ENCODE measurements at regions not wholly inside any gene's neighbourhood (a gene's known extent, or its start where the extent isn't known, plus 50 kb on each side); places are given as distances from the start of the nearest gene placed in this dataset.
"Not testable (repeated sequence)": the region's sequence is repeated elsewhere in the genome, so short reads cannot be mapped to it uniquely, and the experiment has no call there.

DNA sequence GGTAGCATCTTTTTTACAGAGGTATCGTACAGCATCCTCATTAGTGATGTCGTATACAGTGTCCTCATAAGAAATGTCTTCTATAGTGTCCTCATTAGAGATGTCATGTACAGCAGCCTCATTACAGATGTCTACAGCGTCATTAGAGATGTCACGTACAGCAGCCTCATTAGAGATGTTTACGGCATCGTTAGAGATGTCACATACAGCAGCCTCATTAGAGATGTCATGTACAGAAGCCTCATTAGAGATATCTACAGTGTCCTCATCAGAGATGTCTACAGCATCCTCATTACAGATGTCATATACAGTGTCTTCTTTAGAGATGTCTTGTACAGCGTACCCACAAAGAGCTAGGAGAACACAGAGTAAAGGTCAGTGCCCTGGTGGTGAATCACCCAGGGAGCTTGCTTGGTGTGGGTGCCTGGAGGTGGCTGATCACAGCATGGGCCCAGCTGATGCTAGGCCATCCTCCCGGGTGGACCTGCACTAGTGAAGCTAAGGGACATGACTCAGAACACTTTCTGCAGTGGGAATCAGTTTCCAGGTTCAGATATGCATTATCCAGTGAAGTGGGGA is 109.2 kb downstream of the IGLL1 start:
- intact Hi-C loops (cut with DNase I; ENCODE audit: low total_unique reads) = no loop called here
- H3K27ac ChIP-seq = no peak overlapping the region
- no peaks in the 10 kb centered on the region for H3K27me3 ChIP-seq
- H3K36me3 ChIP-seq = no peaks in the 10 kb centered on the region
- no peaks in the 10 kb centered on the region for H3K9me3 ChIP-seq
- no peak for DNase-seq
- H3K4me3 ChIP-seq = no peak overlapping the region
- TF ChIP-seq, protein P1, sequence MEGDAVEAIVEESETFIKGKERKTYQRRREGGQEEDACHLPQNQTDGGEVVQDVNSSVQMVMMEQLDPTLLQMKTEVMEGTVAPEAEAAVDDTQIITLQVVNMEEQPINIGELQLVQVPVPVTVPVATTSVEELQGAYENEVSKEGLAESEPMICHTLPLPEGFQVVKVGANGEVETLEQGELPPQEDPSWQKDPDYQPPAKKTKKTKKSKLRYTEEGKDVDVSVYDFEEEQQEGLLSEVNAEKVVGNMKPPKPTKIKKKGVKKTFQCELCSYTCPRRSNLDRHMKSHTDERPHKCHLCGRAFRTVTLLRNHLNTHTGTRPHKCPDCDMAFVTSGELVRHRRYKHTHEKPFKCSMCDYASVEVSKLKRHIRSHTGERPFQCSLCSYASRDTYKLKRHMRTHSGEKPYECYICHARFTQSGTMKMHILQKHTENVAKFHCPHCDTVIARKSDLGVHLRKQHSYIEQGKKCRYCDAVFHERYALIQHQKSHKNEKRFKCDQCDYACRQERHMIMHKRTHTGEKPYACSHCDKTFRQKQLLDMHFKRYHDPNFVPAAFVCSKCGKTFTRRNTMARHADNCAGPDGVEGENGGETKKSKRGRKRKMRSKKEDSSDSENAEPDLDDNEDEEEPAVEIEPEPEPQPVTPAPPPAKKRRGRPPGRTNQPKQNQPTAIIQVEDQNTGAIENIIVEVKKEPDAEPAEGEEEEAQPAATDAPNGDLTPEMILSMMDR (IDR thresholded peaks at IDR 0.05) = no peak
- no peaks in the 10 kb centered on the region for H3K4me1 ChIP-seq

DNA sequence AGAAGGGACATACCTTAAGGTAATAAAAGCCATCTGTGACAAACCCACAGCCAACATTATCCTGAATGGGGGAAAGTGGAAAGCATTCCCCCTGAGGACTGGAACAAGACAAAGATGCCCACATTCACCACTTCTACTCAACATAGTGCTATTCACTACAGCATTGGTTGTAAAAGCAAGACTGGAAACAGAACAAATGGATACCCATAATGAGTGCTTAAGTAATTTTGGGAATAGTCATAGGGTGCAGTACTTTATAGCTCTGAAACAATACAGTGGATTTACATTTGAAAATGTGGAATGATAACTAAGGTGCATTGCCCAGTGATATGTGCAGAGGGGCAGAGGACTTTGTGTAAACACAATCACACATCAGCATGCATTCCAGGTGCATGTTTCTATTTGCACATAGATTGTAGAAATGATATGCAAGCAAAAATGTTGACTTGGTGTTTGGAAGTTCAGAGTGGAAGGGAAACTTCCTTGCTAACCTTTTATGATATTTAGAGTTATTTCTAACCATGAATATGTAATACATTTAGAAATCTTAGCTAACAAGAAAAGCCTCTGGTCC is 112.3 kb downstream of the IGLL1 start:
- H3K9me3 ChIP-seq = no peaks in the 10 kb centered on the region
- intact Hi-C loops (cut with DNase I; ENCODE audit: low total_unique reads) = no loop called here
- H3K27ac ChIP-seq = no peak overlapping the region
- no peaks in the 10 kb centered on the region for H3K4me1 ChIP-seq
- no peaks in the 10 kb centered on the region for H3K27me3 ChIP-seq
- DNase-seq = no peak
- TF ChIP-seq, protein P1 (IDR thresholded peaks at IDR 0.05) = no peak
- H3K36me3 ChIP-seq = no peaks in the 10 kb centered on the region
- no peak overlapping the region for H3K4me3 ChIP-seq

DNA sequence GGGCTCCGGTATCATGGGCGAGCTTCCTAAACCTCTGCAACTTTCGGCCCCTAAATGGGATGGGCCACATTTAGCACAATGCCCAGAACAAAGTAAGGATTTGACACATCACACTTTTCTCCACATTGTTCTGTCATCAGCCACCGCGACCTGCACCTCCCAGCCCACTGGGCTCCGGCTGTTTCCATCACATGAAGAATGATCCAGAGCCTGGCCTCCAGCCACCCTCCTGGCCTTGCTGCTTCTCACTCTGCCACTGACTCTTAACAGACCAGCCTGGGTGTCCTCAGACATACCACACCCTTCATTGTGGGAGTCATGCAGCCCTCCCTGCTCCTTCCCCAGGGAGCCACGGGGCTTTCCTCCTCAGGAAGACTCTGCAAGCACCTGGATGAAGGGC is 113.7 kb downstream of the IGLL1 start:
- Histone ChIP-seq H3K4me1 (no peaks in the 10 kb centered on the region), H3K9me3 (no peaks in the 10 kb centered on the region), H3K36me3 (no peaks in the 10 kb centered on the region), H3K27ac (no peak overlapping the region), H3K27me3 (no peaks in the 10 kb centered on the region), H3K4me3 (no peak overlapping the region)
- intact Hi-C loops (cut with DNase I; ENCODE audit: low total_unique reads) = no loop called here
- DNase-seq = no peak
- TF ChIP-seq, protein P1 (IDR thresholded peaks at IDR 0.05) = no peak

DNA sequence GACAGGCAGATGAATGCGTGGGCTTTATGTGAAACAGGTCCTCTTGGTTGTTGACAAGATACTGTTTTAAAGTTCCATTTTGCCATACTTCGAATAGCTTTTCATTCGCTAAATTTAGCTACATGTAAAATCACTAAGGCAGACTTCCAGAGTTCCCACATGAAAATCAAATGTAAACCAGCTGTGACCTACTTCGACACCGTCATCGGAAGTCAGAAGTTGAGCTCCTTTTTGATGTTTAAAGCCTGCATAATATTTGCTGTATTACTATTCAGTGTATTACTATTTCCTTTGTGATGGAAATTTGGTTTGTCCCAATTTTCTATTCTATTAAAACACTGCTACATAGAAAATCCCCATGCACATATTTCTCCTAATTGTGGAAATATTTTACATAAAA is 115.3 kb downstream of the IGLL1 start:
- H3K4me3 ChIP-seq; DNase-seq; intact Hi-C loops (cut with DNase I; ENCODE audit: low total_unique reads): not testable (repeated sequence)

DNA sequence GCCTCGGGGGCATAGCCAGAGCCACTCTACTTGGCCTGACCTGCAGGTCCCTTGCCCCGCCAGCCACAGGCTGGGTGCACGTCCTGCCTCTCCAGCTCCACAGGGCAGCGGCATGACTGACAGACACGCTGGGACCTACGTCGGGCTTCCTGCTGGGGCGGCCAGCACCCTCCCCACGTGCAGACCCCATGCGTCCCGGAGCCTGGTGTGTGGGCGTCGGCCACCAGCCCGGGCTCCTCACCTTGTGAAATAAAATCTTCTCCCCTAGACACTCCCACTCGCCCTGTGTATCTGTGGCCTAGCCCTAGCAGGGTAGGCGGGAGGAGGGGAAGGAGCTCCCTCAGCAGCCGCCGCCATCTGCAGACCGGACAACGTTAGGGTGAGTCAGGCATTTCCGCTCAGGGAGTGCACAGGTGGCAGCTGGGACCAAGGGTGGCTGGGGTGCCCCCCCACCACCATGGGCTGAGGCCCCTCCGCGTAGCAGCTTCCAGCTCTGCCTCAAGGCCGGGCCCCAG is 119.5 kb downstream of the IGLL1 start:
- H3K4me1 ChIP-seq; H3K36me3 ChIP-seq; H3K4me3 ChIP-seq; H3K27ac ChIP-seq; H3K9me3 ChIP-seq; intact Hi-C loops (cut with DNase I; ENCODE audit: low total_unique reads); DNase-seq: not testable (repeated sequence)
- H3K27me3 ChIP-seq = peaks cover 0 to 43% of the 10 kb centered on the region in 2 donors

More for the DNA sequence above, 115.3 kb downstream of the IGLL1 start:
- not testable (repeated sequence) for H3K27me3 ChIP-seq, H3K9me3 ChIP-seq, H3K4me1 ChIP-seq, H3K27ac ChIP-seq, H3K36me3 ChIP-seq

DNA sequence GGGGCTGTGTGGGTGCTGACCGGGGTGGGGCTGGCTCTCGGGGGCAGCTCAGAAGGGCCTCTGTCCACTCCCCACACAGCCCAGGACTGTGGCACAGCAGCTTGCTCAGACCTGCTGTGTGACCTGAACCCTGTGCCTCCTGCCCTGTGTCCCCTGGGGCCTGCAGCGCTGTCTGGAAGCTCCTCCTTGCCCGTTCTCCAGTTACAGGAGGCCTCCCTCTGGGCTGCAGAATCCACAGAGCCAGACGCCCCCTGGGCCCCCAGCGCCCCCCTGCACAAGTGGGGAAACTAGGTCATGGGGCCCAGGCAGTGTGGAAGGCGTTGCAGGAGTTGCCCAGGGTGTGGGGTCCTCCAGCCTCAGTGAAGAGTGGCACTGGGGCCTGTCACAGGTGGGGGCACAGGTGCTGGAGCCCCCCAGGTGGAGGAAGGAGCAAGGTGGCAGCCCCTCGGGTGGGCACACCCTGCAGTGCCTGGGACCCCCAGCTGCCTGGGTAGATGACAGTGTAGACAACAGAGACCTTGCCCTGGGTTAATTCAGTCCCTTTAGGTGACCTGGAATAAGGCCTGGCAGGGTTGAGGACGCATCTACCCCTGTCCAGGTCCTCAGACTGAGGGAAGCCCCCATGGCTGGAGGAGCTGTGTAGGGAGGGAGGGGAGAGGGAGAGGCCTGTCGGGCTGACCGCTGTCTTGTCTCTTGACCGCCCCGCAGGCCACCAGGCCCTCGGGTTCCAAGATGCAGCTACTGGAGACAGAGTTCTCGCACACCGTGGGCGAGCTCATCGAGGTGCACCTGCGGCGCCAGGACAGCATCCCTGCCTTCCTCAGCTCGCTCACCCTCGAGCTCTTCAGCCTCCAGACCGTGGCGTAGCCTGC is 120.2 kb downstream of the IGLL1 start:
- H3K4me1 ChIP-seq; H3K36me3 ChIP-seq; H3K4me3 ChIP-seq; H3K27ac ChIP-seq; DNase-seq; H3K9me3 ChIP-seq; intact Hi-C loops (cut with DNase I; ENCODE audit: low total_unique reads): not testable (repeated sequence)
- H3K27me3 ChIP-seq = peaks cover 0 to 43% of the 10 kb centered on the region in 2 donors

Data from tibial artery (tissue), 4 donors.